H1 (cell line): ENCODE measurements at regions not wholly inside any gene's neighbourhood (a gene's known extent, or its start where the extent isn't known, plus 50 kb on each side); places are given as distances from the start of the nearest gene placed in this dataset.
A peak's percentile ranks its signal among the peaks of the same experiment; 100 is the strongest.

ENCODE experiments used
- CTCF ChIA-PET: fragments of 300-600 bp; sonication (Branson Sonifier 250); formaldehyde crosslinking; loops from one replicate; lab custom pipeline; 2021; ENCODE audit not compliant: partially characterized antibody; lab: Charles Lee
- POLR2A ChIA-PET: fragments of 300-600 bp; sonication (Branson Sonifier 250); formaldehyde crosslinking; loops from one replicate; lab custom pipeline; 2021; ENCODE audit warnings: inconsistent platforms; ENCODE audit not compliant: partially characterized antibody; lab: Charles Lee
- DNase-seq, 2 experiments: peaks; one replicate each; pipeline versions ENCODE4 v3.0.0 to v3.0.0-alpha.2; 2010 to 2022; ENCODE audit warnings: low spot score in 2 of 2, low read depth in 1 of 2, mixed read lengths in 1 of 2
- FAIRE-seq: peaks from 2 replicates; lab custom pipeline; 2011; peaks lifted over from hg19 to GRCh38; lab: Jason Lieb, UNC
- H2AFZ ChIP-seq: 2 replicates; pipeline ENCODE4 v1.8.1; 2012; ENCODE audit warnings: low read length, inconsistent platforms
- H2AK5ac ChIP-seq: 2 replicates; pipeline ENCODE4 v1.6.1; 2013; ENCODE audit warnings: low read depth, low read length
- H2BK120ac ChIP-seq: replicated peaks from 2 replicates; pipeline ENCODE3; 2013; ENCODE audit warnings: low read depth, low read length, inconsistent platforms
- H2BK12ac ChIP-seq: 2 replicates; pipeline ENCODE4 v1.6.1; 2013; ENCODE audit warnings: low read depth, low read length
- H2BK15ac ChIP-seq: 2 replicates; pipeline ENCODE4 v1.6.1; 2013; ENCODE audit warnings: low read length
- H2BK20ac ChIP-seq: 2 replicates; pipeline ENCODE4 v1.6.1; 2013; ENCODE audit warnings: low read length
- H2BK5ac ChIP-seq: 2 replicates; pipeline ENCODE4 v1.6.1; 2013; ENCODE audit warnings: low read depth, low read length
- H3K14ac ChIP-seq: 2 replicates; pipeline ENCODE4 v1.6.1; 2013; ENCODE audit warnings: inconsistent platforms; ENCODE audit not compliant: insufficient read length
- H3K18ac ChIP-seq: 2 replicates; pipeline ENCODE4 v1.6.1; 2013; ENCODE audit warnings: low read length; ENCODE audit errors: extremely low read depth
- H3K23ac ChIP-seq: 2 replicates; pipeline ENCODE4 v1.6.1; 2013; ENCODE audit warnings: inconsistent platforms; ENCODE audit not compliant: insufficient read length
- H3K23me2 ChIP-seq: 2 replicates; pipeline ENCODE4 v1.6.1; 2013; ENCODE audit warnings: low read depth, low read length
- H3K27ac ChIP-seq: 2 replicates; pipeline ENCODE4 v1.6.1; 2011; ENCODE audit warnings: low read depth, low read length, inconsistent platforms
- H3K27me3 ChIP-seq, 4 experiments: replicated peaks in 1 of 4; 1 replicate in 1 of 4; 2 replicates in 3 of 4; pipeline versions ENCODE4 v1.6.1 to v1.8.1; 2011 to 2013; ENCODE audit warnings: low read length in 3 of 4, mild to moderate bottlenecking in 3 of 4, inconsistent platforms in 2 of 4, mixed read lengths in 2 of 4, moderate library complexity in 1 of 4; ENCODE audit not compliant: control insufficient read depth in 3 of 4, insufficient read depth in 3 of 4; ENCODE audit errors: extremely low read depth in 1 of 4
- H3K36me3 ChIP-seq, 4 experiments: 2 replicates each; pipeline versions ENCODE4 v1.6.1 to v1.8.1; 2011 to 2013; ENCODE audit warnings: mild to moderate bottlenecking in 4 of 4, low read length in 3 of 4, moderate library complexity in 2 of 4, control low read depth in 1 of 4, inconsistent platforms in 1 of 4; ENCODE audit not compliant: insufficient read depth in 4 of 4, control insufficient read depth in 2 of 4
- H3K4ac ChIP-seq: replicated peaks from 2 replicates; pipeline ENCODE3; 2013; ENCODE audit warnings: low read length, low read depth, mixed read lengths, inconsistent platforms; ENCODE audit not compliant: insufficient read length
- H3K4me1 ChIP-seq, 4 experiments: replicated peaks in 1 of 4; 1 replicate in 1 of 4; 2 replicates in 3 of 4; pipeline versions ENCODE4 v1.6.1 to v1.8.1; 2011 to 2013; ENCODE audit warnings: low read length in 3 of 4, inconsistent platforms in 2 of 4, mixed read lengths in 1 of 4; ENCODE audit not compliant: insufficient read depth in 4 of 4, control insufficient read depth in 3 of 4
- H3K4me2 ChIP-seq, 2 experiments: 2 replicates each; pipeline versions ENCODE4 v1.6.1 to v1.8.1; 2011 to 2013; ENCODE audit warnings: low read depth in 2 of 2, low read length in 2 of 2, control low read depth in 1 of 2, inconsistent platforms in 1 of 2, mild to moderate bottlenecking in 1 of 2; ENCODE audit not compliant: insufficient read depth in 1 of 2
- H3K4me3 ChIP-seq, 4 experiments: fragments of 200-600, 300-600 bp in 1 of 4; sonication (generic), shearing (Covaris generic), sonication (Bioruptor Twin) in 1 of 4; 2 replicates each; pipeline versions ENCODE4 v1.5.1 to v1.8.1; 2011 to 2016; ENCODE audit warnings: low read length in 4 of 4, low read depth in 3 of 4, control low read depth in 2 of 4, inconsistent platforms in 2 of 4, mild to moderate bottlenecking in 2 of 4, mixed read lengths in 1 of 4, moderate library complexity in 1 of 4; ENCODE audit not compliant: insufficient read depth in 2 of 4; ENCODE audit errors: extremely low read depth in 1 of 4
- H3K56ac ChIP-seq: replicated peaks from 2 replicates; pipeline ENCODE3; 2013; ENCODE audit warnings: low read depth, mild to moderate bottlenecking, mixed read lengths, low read length, inconsistent platforms; ENCODE audit not compliant: insufficient read length
- H3K79me1 ChIP-seq: 2 replicates; pipeline ENCODE4 v1.6.1; 2013; ENCODE audit warnings: low read depth, low read length, control low read depth
- H3K79me2 ChIP-seq, 2 experiments: 2 replicates each; pipeline versions ENCODE4 v1.6.1 to v1.8.1; 2012 to 2013; ENCODE audit warnings: low read length in 2 of 2, mild to moderate bottlenecking in 2 of 2, inconsistent platforms in 1 of 2; ENCODE audit not compliant: insufficient read depth in 2 of 2, control insufficient read depth in 1 of 2
- H3K9ac ChIP-seq, 4 experiments: replicated peaks in 1 of 4; 1 replicate in 1 of 4; 2 replicates in 3 of 4; pipeline versions ENCODE4 v1.6.1 to v1.8.1; 2011 to 2013; ENCODE audit warnings: low read depth in 3 of 4, low read length in 3 of 4, control low read depth in 2 of 4, mild to moderate bottlenecking in 2 of 4, moderate library complexity in 2 of 4, inconsistent platforms in 1 of 4; ENCODE audit errors: extremely low read depth in 1 of 4
- H3K9me3 ChIP-seq, 2 experiments: 2 replicates each; pipeline versions ENCODE4 v1.6.1 to v1.8.1; 2012 to 2013; ENCODE audit warnings: mild to moderate bottlenecking in 2 of 2, moderate library complexity in 2 of 2, control low read depth in 1 of 2, inconsistent platforms in 1 of 2, low read depth in 1 of 2, low read length in 1 of 2, mixed read lengths in 1 of 2; ENCODE audit not compliant: insufficient read depth in 2 of 2
- H4K20me1 ChIP-seq, 2 experiments: replicated peaks in 1 of 2; 2 replicates each; pipeline versions ENCODE3 to v1.8.1; 2011 to 2013; ENCODE audit warnings: inconsistent platforms in 2 of 2, low read length in 2 of 2, mild to moderate bottlenecking in 1 of 2; ENCODE audit not compliant: insufficient read depth in 2 of 2, control insufficient read depth in 1 of 2
- H4K5ac ChIP-seq: 2 replicates; pipeline ENCODE4 v1.6.1; 2013; ENCODE audit warnings: low read length, low read depth, mixed read lengths, inconsistent platforms; ENCODE audit not compliant: insufficient read length
- H4K8ac ChIP-seq: 2 replicates; pipeline ENCODE4 v1.8.0; 2013; ENCODE audit warnings: mild to moderate bottlenecking, moderate library complexity, low read length, inconsistent platforms; ENCODE audit not compliant: insufficient read depth; ENCODE audit errors: extremely low read depth
- H4K91ac ChIP-seq: replicated peaks from 2 replicates; pipeline ENCODE3; 2013; ENCODE audit warnings: low read length, mixed read lengths, inconsistent platforms; ENCODE audit not compliant: insufficient read length
- ATF2 ChIP-seq: IDR thresholded peaks from 2 replicates; pipeline ENCODE4 v1.6.1; 2012; ENCODE audit warnings: low read length, inconsistent platforms
- BRCA1 ChIP-seq: IDR thresholded peaks from 2 replicates; pipeline ENCODE4 v1.6.1; 2012; ENCODE audit warnings: low read depth, low read length, improper control_type of control experiment
- FOSL1 ChIP-seq: IDR thresholded peaks from 2 replicates; pipeline ENCODE4 v1.6.1; 2011; ENCODE audit warnings: mild to moderate bottlenecking, low read depth, low read length, moderate library complexity; ENCODE audit not compliant: insufficient read depth
- KDM1A ChIP-seq: fragments of 200-600, 300-600 bp; sonication (generic); IDR thresholded peaks from 2 replicates; pipeline ENCODE4 v1.7.1; 2016; ENCODE audit warnings: mild to moderate bottlenecking, low read length, borderline replicate concordance
- NANOG ChIP-seq: IDR thresholded peaks from 2 replicates; pipeline ENCODE4 v1.6.1; 2011; ENCODE audit warnings: low read length, low read depth, mild to moderate bottlenecking, inconsistent platforms; ENCODE audit not compliant: insufficient read depth, poor library complexity, severe bottlenecking
- POLR2A ChIP-seq, 2 experiments: IDR thresholded peaks; 1 replicate in 1 of 2; 2 replicates in 1 of 2; pipeline ENCODE4 v1.6.1; 2011; ENCODE audit warnings: low read depth in 2 of 2, low read length in 2 of 2, mild to moderate bottlenecking in 2 of 2; ENCODE audit errors: control extremely low read depth in 1 of 2
- RXRA ChIP-seq: IDR thresholded peaks from 2 replicates; pipeline ENCODE4 v1.6.1; 2011; ENCODE audit warnings: low read depth, mild to moderate bottlenecking, low read length, moderate library complexity; ENCODE audit not compliant: insufficient read depth
- SP1 ChIP-seq: IDR thresholded peaks from 2 replicates; pipeline ENCODE4 v1.6.1; 2011; ENCODE audit warnings: low read depth, low read length
- SP4 ChIP-seq: IDR thresholded peaks from 2 replicates; pipeline ENCODE4 v1.6.1; 2012; ENCODE audit warnings: low read length, inconsistent platforms
- SRF ChIP-seq: IDR thresholded peaks from 2 replicates; pipeline ENCODE4 v1.6.1; 2011; ENCODE audit warnings: mild to moderate bottlenecking, low read depth, low read length, moderate library complexity
- TAF1 ChIP-seq: IDR thresholded peaks from 2 replicates; pipeline ENCODE4 v1.6.1; 2011; ENCODE audit warnings: mild to moderate bottlenecking, low read depth, low read length
- WGBS, 2 experiments: shearing (Covaris generic) in 1 of 2; methylation state at CpG; one replicate each; pipeline versions ENCODE4 v1.1.6 to v1.1.7; 2013 to 2015; ENCODE audit warnings: low lambda C conversion rate in 2 of 2, mixed read lengths in 2 of 2, inconsistent platforms in 1 of 2, low coverage in 1 of 2, missing lambda C conversion rate in 1 of 2; ENCODE audit not compliant: insufficient replicate concordance in 2 of 2, insufficient coverage in 1 of 2, insufficient read length in 1 of 2; ENCODE audit errors: extremely low coverage in 1 of 2, missing lambda C conversion rate in 1 of 2; 5-methylcytosine and 5-hydroxymethylcytosine counted together
- TF ChIP-seq, protein P1 (sequence below): IDR thresholded peaks from 2 replicates; pipeline ENCODE4 v1.6.1; 2011; ENCODE audit warnings: low read length, improper control_type of control experiment

DNA sequence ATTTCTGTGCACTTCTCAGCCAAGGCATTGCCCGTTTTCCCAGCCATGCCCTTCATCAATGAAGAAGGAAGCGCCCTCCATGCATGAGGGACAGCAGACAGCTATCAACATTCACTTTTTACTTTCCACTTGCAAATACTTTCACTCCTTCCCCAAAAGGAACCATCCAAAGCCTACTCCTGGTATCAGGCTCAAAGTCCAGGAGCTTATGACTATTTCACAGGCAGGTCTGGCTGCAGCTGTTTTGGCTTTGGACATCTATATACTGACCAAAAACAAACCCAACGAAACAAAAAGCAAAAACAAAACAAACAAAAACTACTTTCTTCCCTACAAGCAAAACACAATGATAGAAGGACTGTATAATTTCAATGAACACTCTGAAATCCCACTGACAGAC is 825.1 kb downstream of the RNF144A start:
- no peak overlapping the region for H3K9ac ChIP-seq
- no peak overlapping the region for H3K18ac ChIP-seq
- FAIRE-seq (no peak), DNase-seq (no peak)
- no peaks in the 10 kb centered on the region for H3K79me2 ChIP-seq
- H3K23ac ChIP-seq = no peak overlapping the region
- 0 out of 4 replicates have a peak, but pooled peaks cover 0 to 3% of the 10 kb centered on the region in 2 experiments for H3K9me3 ChIP-seq
- no peak overlapping the region for H3K4me2 ChIP-seq
- H2BK20ac ChIP-seq = no peak overlapping the region
- no peak overlapping the region for H3K27ac ChIP-seq
- no peak overlapping the region for H2BK120ac ChIP-seq
- H2BK5ac ChIP-seq = no peak overlapping the region
- no peaks in the 10 kb centered on the region for H3K27me3 ChIP-seq
- no peaks in the 10 kb centered on the region for H3K79me1 ChIP-seq
- H4K5ac ChIP-seq = no peak overlapping the region
- no peak overlapping the region for H3K4ac ChIP-seq
- no peak overlapping the region for H2BK15ac ChIP-seq
- H4K8ac ChIP-seq = no peak overlapping the region
- peaks cover 0 to 3% (median 1%) of the 10 kb centered on the region in 4 experiments; a peak in 1 of 7 replicates for H3K4me1 ChIP-seq
- H3K14ac ChIP-seq = no peak overlapping the region
- CTCF ChIA-PET = interaction anchor here (1.1 to 1.2 kb wide), 2 partner anchors 16 to 558 kb away, joined by 3 read pairs; no protein-coding TSS in a partner anchor
- H3K23me2 ChIP-seq = no peaks in the 10 kb centered on the region
- H3K36me3 ChIP-seq = no peaks in the 10 kb centered on the region
- H2AK5ac ChIP-seq = no peak overlapping the region
- no peak overlapping the region for H3K56ac ChIP-seq
- H4K20me1 ChIP-seq = no peaks in the 10 kb centered on the region
- H2BK12ac ChIP-seq = no peak overlapping the region
- 0 out of 2 replicates have a peak overlapping the region, but pooled peaks have one; percentile 32 for H2AFZ ChIP-seq
- WGBS, 2 experiments = 86% methylated on average over 3 of the region's 3 CpGs; no CpG with 5 or more reads in 1 of the 2 experiments
- POLR2A ChIA-PET = no interaction called here
- H3K4me3 ChIP-seq = no peak overlapping the region
- no peak overlapping the region for H4K91ac ChIP-seq
- TF ChIP-seq SP1 (no peak), SP4 (no peak), SRF (no peak), BRCA1 (no peak), KDM1A (no peak), POLR2A (IDR thresholded peaks at IDR 0.05; ENCODE audit: control extremely low read depth in 1 of 2, low read depth in 2 of 2, low read length in 2 of 2) (no peak), FOSL1 (no peak), TAF1 (no peak), ATF2 (no peak), NANOG (no peak), RXRA (no peak)
- TF ChIP-seq, protein P1, sequence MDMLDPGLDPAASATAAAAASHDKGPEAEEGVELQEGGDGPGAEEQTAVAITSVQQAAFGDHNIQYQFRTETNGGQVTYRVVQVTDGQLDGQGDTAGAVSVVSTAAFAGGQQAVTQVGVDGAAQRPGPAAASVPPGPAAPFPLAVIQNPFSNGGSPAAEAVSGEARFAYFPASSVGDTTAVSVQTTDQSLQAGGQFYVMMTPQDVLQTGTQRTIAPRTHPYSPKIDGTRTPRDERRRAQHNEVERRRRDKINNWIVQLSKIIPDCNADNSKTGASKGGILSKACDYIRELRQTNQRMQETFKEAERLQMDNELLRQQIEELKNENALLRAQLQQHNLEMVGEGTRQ = no peak
